Superior temporal gyrus (tissue), 1 donor: ENCODE measurements at regions not wholly inside any gene's neighbourhood (a gene's known extent, or its start where the extent isn't known, plus 50 kb on each side); places are given as distances from the start of the nearest gene placed in this dataset.

Experiments
- DNase-seq: peaks from one replicate; pipeline ENCODE4 v3.0.0-alpha.2; 2016; ENCODE audit errors: extremely low spot score

DNA sequence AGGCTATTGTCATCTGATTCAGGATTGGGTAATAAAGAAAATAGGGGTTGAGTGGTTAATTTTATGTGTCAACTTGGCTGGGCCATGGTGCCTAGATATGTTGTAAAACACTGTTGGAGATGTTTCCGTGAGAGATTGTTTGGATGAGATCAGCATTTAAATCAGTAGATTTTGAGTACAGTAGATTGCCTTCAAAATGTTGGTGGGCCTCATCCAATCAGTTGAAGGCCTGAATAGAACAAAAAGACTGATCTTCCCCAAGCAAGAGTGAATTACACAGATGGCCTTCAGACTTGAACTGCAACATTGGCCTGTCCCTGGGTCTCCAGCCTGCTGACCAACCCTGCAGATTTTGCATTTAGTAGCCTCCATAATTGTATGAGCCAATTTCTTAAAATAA is 401.3 kb upstream of the KIF2A start:
- DNase-seq: no peak

DNA sequence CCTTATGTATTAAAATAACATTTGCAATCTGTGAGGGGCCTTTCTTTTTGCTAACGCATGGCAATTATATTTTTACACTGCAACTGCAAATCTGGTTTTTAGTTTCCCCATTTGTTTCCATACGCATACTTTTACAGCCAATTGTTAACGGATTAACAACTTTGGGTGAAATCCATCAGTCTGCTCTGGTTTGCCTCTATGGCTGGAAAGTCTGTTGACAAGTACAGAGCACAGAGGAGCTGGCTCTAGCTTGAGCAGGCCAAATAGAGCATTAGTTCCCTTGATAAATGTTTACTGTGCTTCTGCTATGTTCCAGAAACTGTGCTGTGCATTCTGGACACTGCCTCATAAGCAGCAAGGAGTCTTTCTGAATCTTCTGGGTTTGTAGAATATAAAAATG is 400.4 kb upstream of the KIF2A start:
- DNase-seq: no peak

DNA sequence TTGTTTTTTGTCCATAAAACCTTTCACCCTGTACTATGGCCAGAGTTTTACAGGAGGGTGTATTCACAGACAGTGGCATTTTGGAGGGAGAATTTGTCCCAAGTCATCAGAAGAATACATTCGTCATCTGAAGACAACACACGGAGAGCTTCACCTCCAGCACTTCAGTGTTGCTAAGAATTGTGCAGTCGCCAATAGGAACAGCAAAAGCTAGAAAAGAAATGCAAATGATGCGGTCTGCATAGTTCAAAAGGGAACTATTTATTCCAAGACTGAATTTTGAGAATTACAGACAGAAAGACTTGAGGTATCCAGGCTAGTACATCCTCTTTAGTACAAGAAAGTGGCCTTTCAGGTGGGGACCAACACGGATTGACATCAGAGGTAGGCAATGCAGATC is 399.2 kb upstream of the KIF2A start:
- no peak for DNase-seq

DNA sequence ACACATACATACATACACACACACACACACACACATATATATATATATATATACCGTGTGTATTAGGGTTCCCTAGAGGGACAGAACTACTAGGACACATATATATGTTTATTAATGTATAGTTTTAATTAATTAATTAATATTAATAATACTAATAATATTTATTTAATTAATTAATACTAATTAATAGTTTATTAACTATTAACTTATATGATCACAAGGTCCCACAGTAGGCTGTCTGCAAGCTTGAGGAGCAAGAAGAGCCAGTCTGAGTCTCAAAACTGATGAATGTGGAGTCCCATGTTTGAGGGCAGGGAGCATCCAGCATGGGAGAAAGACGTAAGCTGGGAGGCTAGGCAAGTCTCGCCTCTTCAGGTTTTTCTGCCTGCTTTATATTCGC is 398.0 kb upstream of the KIF2A start:
- no peak for DNase-seq

DNA sequence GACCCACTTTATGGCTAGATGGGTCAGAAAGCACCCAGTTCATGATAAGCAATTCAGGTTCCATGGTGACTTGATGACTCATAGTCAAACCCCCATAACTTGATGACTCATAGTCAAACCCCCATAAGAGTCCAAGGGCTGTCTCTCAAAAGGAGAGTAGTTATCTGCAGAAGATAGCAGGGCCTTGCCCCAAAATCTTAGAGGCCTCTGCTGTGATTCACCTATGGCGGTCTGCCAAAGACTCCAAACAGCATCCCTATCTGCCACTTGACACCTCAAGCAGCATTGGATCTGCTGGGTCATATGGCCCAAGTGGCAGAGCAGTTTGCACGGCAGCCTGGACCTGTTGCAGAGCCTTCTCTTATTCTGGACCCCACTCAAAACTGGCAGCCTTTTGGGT is 395.2 kb upstream of the KIF2A start:
- no peak for DNase-seq

DNA sequence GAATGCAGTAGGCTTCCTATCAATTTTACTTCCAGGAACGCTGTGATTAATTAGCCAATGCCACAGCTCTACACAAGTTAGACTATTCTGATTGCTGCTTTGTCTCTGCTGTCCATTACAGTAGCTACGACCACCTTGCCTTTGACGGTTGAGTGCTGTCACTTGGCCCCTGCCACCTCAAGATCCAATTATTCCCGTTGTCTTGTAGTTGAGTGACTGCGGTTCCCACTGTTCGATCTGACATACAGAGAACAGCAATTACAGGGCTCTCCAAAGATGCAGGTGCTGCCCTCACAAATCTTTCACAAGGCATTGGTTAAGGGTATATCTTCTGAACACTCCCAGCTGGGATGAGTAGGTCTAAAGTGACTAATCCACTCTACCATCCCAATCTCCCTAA is 393.4 kb upstream of the KIF2A start:
- no peak for DNase-seq

DNA sequence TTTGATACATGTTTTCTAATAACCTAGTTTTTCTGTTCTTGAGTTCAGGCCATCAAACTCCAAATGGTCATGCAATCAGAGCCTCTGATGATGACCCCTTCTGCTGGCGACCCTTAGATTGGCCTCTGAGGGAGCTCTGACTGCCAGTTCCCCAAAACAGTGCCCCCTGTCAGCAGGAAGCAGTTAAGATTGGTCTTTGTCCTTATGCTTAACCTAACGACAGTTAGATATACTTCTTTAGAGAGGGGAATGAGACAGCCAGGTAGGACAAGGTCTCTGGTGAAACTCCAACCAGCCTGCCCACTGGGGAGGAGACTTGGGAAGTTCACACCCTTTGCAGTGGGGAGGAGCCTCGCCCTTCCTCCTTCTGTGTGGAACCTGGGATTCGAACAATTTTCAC is 390.4 kb upstream of the KIF2A start:
- no peak for DNase-seq

DNA sequence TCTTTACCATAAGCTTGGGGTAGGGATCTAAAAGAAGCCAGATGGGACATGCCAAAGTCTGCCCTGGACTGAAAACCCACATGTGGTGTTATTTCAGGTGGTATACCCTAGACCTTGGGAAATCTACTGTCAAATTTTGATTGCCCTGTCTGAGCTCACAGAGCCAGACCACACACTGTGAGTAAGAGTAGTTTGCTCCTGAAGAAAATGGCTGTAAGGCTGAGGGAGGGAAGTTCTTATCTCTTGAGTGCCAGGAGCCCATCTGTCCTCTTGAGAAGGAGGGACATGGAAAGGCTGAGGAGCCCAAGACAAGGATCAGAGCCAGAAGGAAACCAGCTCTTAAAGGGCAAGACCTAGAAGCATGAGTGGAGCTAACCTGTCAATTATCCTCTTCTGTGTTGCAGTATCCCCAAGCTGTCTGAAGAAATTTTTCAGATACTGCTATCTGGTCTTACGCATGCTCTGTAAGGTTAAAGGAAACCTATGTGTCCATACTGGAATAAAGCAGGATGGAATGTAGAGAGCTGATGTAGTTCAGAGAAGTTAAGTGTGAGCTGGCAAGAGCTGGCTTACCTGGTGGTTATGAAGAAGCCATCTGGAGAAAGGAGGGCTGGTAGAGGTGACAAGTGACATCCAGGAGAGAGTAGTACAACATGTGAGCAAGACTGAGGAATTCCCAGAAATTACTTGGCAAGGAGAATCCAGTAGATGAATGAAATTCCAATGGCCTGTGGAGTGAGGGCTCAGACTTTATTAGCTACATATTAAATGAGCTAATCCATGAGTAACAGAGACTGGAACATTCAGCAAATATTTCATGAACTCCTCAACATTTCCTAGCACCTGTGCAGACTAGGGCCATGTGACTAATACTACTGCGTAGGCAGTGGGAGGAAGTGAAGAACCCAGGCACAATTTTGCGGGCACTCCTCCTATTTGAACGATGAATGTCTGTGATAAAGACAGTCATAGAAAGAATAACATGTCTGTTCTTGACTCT is 389.1 kb upstream of the KIF2A start:
- no peak for DNase-seq

DNA sequence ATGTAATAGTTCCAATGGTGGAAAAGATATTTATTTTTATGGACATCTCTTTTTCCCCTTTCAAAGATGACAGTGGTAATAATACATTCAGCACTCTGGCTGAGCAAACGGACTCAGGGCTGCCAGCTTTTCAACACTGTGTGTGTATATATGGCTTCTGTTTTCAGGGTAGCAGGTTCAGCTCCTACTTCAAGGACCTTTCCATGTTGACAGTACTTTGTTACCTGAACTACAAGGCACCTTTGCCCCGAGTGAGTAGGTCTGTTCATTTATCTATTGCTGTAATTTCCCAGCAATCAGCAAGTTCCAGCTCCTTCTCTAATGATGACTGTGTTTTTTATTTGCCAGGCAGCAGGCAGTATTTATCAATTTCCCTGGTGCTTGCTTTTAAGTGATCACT is 387.4 kb upstream of the KIF2A start:
- no peak for DNase-seq

DNA sequence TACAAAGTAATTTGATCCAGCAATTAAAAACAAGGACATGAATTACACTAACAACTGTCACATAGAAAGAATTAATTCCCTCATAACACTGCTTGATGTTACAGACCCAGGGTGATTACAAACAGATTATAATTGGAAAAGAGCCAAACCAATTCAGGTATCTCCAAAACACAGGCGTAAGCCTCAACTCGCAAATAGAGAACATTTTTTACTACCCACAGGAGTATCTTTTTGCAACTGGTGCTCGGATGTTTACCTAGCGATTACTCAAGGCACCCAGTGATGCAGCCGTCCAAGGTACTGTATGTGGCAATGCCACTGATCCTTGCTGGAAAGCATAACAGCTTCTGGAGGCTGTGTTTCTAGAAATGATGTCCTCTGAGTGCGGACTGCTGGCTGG is 386.1 kb upstream of the KIF2A start:
- DNase-seq: no peak

DNA sequence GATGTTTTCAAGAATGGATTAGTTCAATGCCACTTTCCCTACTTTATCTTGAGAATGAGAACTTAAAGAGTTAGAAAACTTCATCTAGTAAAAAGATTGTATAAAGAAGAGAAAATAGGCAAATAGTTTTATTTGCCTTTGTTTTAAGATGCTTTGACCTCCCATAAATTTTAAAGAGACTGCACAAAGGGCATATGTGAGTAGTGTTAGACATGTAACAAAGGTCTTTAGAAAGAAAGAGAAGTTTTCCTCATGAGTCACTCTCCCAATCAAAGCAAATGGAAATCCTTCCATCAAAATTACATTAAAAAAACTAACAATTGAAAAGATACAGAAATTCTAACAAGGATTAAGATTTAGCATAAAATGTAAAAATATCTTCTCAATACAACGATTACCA is 381.8 kb upstream of the KIF2A start:
- DNase-seq: no peak

DNA sequence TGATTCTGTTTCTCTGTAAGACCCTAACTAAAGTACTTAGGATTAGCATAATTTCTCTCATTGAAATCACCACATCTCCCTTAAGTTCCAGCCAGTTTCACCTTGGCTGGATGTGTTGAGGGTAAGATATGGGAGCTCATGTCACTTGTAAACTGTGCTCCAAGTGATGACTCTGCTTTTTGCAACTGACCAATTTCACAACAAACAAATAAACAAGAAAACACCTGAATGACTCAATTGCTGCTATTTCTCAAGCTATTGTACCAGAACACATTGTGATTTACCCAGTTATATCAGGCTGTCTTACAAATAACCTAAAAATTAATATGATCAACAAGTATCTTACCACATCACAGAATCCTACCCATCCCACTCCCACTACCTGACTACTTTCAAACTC is 379.1 kb upstream of the KIF2A start:
- DNase-seq: no peak

DNA sequence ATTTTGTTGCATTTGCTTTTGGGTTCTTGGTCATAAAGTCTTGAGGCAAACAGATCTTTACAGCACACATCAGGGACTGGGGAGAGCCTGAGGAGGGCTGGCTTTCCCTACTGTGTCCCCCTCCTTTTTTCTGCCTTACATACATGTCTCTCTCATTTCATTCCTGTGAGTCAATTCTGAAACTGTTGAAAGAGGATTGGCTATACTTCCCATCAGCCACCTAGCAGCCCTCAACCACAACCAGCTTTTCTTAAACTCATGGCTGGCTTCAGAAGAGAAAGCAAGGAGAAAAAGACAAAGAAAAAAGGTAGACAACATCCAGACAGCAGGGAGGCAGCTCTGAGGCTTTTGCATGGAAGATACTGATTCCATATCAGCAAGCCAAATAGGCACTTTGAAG is 374.8 kb upstream of the KIF2A start:
- DNase-seq: no peak

DNA sequence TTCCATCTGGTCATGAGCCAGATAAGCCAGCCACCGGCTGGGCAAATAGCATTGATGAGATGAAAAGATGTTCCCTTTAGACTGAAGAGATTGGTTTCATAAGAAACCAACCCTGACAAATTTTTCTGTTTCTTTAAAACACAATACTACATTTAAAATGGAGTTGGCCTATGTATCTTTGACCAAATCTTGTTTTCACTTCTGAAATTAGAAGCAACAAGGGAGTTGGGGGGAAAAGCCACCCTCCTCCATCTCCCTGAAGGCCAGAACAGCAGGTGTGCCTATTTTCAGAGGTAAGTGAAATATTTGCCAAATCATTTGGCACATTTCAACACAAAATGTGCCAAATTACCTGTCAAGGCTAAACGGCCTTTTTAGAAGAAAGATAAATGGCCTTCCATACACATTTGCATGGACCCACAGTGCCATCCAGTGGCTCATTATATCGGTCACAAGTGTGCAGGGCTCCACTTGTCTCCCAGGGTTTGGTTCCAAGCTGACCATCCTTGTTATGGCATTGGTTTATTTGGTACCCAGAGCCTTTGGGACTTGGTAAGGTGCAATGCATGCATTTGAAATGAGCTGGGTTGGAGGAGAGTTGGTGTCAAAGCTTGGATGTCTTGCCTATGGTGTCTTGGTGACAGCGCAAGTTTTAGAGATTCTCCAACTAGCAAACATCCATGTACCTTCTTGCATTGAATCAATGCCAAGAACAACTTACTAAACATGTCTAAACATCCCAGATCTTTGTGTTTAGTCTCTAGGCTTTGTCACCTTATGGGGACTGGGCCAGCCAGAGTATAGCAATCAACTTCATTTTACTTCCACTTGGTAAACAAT is 372.0 kb upstream of the KIF2A start:
- peak; percentile 88 for DNase-seq

DNA sequence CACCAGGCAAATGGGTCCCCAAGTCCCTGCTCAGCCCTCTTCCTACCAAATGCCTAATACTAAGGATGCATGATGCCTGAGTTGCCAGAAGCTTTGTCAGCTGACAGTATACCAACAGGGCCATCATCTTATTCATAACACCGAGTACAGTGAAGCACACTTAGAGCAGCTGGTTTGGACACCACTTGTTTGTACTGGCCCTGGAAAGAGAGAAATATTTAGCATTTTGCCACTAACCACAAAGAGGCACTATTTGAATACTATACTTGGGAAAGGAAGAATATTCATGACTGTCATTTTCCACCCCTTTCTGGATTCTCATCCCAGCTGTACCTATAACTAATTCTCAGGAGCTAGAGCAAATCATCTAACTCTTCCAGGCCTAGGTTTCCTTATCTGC is 364.4 kb upstream of the KIF2A start:
- peak; percentile 22 for DNase-seq

DNA sequence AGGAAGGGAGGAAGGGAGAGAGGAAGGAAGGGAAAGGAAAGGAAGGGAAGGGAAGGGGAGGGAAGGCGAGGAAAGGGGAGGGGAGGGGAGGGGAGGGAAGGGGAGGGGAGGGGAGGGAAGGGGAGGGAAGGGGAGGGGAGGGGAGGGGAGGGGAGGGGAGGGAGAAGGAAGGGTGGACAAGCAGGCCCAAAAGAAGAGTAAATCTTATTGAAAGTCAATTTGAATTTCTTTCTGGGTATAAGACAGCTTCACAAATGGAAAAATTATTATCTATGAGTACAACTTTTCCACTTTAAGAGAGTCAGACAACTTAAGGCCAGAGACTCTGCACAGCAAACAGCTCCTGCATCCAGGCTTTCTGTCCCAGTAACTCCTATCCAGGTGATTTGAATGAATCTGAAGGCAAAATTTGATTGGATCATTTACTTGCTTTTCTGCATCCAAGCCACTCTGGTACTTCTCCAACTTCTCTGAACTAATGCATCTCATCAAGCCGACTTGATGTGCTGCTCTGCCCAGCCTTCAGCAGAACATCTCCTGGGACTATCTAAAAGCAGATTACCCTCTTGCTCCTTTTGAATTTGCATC is 363.4 kb upstream of the KIF2A start:
- DNase-seq: no peak

DNA sequence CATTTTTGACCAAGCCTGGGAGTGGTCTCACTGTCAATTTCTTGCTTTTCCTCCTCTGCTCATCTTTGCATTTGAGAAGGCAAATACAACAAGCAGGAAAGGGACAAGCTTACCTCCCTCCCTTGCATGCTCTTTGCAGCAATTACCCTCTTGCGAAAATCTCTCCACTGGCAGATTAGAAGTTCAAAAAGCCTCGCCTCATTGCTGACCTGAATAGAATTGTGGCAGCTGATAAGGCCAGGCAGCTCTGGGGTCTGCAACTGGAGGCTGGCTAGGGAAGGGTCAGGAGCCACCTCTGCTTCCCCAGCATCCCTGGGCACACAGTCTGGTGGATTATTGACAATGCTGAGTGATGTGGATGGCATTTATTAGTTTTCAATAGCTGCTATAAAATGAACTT is 362.3 kb upstream of the KIF2A start:
- no peak for DNase-seq

DNA sequence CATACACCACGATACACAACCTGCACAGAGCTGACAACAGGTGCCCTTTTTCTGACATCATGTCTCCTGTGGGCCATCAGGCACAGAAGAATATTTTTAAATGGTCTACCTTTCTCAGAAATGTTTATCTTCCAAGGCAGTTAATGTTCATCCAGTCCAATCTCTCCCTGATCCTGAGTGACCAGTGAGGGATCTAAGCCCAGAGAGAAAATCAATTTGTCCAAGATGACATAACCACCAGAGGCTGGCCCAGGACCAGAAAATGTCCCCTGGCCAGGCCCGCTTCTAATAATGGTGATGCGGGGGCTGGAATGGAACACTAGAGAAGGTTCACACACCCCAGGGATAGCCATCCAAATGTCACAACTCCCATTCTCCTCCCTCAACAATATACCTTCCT is 357.9 kb upstream of the KIF2A start:
- DNase-seq: no peak

DNA sequence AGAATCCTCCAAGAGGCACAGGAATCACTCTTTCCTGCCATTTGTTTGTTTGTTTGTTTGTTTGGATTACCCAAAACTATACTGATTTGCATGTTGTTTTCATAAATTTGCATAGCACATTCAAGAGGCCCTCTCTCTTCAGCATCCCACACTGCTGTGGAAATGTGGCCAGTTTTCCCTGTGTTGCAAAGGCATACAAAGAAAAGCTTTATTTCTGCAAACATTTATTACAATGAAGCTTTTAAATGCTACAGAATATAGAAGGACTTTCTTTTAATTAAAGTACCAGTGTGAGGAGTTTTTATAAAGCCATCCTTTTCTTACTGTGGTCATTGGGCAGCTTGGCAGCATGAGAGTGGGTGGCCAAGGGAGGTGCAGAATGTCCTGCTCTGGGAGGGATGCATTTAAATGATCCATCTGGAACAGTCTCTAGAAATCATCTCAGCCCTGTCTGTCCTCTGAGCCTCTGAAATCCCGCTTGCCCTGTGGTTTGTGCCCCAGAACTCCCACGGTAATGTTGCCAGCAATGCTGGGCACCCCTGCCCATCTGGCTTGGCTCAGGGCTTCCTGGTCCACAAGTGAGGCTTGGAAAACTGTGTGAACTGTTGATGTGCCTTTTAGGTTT is 356.8 kb upstream of the KIF2A start:
- DNase-seq: peak; percentile 64

DNA sequence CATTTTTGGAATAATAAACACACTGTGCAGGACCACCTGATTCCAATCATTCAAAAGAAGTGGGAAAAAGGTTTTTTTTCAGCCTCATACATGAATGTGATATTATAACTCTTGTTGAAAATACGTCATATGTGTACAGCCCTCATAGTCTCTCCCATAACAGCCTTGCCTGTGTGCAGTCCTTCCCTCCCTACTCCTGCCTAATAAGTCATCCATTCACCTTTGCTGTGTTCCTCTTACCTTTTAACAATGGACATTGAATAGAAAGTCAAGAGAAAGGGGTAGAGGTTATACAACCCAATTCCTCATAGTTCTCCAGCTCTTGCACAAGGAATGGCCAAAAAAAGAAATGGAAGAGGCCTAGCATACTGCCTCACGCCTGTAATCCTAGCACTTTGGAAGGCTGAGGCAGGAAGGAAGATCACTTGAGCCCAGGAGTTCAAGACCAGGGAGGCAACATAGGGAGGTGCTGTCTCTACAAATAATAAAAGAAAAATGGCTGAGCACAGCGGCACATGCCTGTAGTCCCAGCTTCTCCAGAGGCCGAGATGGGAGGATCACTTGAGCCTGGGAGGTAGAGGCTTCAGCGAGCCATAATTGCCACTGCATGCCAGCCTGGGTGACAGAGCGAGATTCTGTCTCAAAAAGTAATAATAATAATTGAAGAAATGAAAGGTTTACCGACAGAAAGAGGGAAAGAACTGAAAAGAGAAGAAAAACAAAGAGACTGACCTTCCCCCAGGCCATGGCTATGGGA is 356.1 kb upstream of the KIF2A start:
- DNase-seq: no peak

DNA sequence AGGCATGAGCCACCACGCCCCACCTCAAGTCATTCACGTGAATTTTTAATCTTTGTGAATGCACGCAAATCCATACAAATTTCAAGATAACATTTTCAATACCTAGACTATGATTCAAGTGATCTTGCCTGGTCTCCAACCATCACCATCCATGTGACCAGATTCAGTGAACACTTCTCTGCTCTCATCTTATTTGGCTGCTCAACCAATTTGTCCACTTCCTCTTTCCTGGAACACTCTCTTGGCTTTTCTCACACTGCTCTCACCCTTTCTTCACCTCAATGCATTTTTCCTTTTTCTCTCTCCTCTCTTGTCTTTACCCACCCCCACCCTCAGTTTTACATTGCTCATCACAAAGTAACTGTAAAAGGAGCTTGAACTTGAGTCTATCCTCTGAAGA is 354.7 kb upstream of the KIF2A start:
- no peak for DNase-seq
